GM21576 (cell line): ENCODE measurements at regions not wholly inside any gene's neighbourhood (a gene's known extent, or its start where the extent isn't known, plus 50 kb on each side); places are given as distances from the start of the nearest gene placed in this dataset.

Source experiments
- ATAC-seq: cut with Tn5 transposase; IDR thresholded peaks from one replicate; pipeline ENCODE4 v1.9.1; 2021; ENCODE audit warnings: mild to moderate bottlenecking, moderate library complexity; ENCODE audit not compliant: unreplicated experiment

DNA sequence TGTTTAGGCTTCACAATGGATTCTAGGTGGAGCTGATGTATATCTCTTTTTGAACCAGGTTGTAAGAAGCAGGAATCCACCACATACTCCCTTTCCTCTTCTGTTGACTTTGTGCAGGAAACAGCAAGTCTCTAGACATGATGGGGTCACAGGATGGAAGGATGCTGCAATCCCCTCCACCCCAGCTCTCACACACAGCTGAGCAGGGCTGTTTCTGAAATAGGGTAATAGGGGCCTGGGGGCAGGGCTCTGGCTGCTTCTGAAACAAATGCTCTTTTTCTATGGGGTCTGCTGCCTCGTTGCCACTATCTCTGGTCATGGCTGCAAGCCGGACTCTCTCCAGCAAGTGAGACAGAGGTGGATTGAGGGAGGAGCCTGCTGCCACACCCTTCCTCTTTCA lies 148.9 kb downstream of the SOX11 start:
- no peak for ATAC-seq

DNA sequence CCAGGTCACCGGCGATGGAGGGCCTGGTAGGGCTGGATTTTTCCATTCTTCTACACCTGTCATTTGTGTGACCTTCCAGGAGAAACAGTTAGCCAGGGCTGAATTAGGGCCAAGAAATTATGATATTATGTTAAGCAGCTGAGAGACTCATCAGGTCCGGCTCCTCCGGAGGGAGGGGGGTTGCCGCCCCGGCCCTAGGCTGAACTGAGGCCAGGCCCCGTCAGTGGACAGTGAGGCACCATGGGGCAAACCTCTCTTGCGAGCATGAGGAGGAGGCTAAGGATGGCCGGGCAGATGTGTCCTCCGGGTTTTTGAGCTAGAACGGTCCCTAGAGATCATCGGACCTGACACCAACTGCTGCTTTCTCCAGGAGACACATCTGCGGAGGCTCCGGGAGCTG lies 150.1 kb downstream of the SOX11 start:
- no peak for ATAC-seq

DNA sequence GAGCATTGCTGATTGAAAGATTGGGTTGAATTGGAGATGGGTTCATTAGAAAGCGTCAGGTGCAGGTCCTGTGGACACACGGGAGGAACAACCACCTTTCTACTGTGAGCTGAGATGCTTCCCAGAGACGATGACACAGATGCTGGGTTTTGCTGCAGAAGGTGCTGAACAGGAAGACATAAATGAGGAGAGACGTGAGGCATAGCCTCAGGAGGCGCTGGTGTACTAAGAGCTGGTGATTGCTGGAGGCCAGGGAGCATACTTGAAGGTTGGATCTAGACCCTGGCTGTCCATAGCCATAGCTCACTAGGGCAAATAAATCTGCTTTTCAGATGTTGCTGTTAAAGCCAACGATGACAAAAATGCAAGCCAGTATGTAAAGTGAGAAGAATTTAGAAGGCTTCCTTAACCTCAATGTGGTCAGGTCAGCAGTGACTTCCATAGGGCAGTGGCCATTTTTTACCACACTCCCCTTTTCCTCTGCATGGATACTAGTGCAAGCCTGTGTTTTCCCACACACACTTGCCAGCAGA lies 153.7 kb downstream of the SOX11 start:
- ATAC-seq: no peak

DNA sequence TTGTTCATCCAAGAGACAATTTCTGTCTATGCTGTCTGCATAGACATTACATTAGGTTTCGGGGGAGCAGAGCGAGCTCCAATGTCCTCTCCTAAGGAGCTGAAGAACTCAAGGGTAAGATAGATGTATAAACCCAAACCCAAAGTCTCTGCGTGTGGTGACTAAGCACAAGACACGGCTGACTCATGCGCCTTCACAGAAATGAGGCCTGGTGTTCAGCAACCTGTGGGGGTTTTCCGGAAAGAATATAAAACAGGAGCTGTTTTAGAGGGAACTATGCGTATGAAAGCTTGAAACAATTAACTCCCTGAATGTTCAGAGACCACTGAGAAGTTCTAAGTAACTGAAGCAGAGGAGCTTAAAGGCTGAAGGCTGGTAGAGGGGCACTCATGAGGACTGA lies 154.7 kb downstream of the SOX11 start:
- ATAC-seq: no peak

DNA sequence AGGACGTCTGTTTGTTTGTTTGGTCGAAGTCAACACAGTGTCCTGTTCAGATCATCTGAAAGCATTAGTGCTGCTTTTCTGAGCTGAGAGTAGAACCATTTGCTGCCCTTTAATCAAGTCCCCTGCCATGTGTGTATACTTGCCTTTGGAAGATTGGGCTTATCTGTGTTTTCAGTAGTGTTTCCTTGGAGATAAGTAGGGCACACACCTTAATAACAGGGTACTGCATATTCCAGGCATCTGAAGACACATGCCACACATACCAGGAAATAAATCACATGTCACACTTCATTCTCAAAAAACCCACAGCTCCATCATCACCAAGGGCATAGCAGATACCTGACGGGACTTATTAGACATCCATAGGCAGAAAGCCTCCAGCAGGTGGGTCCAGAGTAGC lies 157.4 kb downstream of the SOX11 start:
- ATAC-seq: no peak

DNA sequence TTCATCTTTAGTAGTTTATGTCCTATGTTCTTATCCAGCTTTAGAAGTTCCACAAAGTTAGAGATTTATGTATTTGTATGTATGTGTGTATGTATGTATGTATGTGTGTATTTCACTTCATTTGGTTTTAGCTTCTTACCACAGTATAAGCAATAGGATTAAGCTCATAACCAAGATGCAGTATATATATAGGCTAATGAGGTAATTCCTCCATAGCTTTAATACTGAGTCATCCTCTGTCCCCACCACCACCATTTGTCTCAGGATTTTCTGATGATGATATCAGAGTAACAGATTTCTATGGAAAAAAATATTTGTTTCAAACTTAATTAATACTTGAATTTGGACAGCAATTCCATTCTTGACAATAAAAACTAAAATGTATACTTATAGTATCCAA lies 159.2 kb downstream of the SOX11 start:
- no peak for ATAC-seq

DNA sequence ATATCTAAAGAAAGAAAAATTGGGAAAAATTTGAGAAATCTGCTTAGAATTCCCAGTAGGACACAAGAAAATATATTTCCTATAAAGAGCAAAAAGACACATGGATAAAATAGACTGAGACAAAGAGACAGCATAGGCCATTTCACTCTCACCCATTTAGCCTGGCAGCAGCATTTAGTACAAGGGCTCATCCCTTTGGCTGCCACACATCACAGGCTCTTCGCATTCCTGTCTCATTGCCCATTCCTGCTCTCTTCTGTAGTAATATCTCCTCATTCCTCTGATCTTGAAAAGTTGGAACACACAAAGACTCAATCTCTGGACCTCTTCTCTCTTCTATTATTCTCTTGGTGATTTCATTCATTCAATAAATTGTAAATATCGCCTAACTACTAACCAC lies 162.6 kb downstream of the SOX11 start:
- ATAC-seq: no peak

DNA sequence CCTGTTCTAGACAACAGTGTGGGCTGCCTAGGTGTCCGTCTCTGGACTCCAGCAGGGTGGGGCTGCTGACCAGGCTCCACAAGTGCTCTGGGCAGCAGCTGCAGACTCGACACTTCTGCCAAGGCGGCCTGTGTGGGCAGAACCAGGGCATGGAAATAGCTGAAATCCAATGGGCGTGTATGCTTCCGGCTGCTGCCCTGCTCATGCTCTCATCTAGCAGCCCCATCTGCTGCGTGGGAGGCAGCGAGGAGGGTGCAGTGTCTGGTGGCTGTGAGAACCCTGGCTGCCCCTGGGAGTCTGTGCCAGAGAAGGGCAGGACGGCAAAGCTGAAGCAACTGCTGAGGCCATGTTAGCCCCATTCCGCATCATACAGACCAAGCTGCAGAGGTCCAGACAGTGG lies 174.9 kb downstream of the SOX11 start:
- ATAC-seq: no peak

DNA sequence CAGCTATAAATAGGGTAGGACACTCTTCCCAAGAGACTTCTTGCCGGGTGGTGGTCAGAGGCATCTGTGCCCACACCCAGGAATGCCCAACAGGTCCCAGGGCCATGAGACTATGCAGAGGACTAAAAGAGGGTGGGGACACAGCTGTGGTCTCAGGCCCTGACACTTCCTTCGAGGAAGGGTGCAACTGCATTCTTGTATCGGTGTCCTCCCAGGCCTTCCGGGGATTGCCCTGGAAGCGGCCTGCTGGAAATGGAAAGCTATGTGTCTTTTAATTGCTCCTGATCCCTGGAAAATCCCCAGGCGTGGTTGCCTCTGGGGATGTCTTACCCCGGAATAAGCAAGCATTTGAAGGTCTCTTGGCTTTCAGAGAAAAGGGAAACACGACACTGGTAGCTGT lies 176.7 kb downstream of the SOX11 start:
- no peak for ATAC-seq

DNA sequence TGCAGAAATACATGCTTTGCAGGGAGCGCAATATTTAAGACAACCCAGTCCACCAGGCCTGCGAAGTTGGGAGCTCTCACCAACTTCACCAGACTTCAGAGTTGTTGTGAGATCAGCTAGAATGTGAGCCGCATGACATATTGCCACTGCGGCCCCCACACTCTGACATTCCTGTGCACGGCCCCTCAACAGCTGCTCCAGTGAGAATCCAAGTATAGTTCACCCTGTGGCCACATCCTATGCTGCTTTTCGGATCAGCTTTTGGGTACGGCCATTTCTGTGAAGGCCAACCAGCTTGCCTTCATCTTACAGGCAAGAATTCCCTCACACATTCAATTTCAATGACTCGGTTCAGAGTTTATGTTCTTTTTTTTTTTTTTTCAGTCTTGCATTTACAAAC lies 177.8 kb downstream of the SOX11 start:
- ATAC-seq: no peak

DNA sequence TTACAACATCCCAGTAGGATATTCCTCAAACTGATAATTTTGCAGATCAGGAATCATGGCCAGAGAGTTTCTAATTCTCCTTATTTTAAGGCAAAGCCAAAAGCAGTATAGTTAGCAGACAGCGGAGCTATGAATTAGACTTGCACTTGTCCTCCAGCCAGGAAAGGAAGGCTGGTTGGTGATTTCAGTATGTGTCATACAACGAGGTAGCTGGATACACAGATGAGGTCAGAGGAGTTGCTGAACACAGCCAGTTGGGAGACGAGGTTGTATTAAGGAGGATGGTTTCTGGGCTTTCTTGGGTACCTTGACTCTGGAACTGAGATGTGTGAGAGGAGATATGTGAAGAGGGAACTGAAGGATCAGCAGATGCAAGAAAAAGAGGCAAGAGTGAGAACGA lies 185.2 kb downstream of the SOX11 start:
- no peak for ATAC-seq

DNA sequence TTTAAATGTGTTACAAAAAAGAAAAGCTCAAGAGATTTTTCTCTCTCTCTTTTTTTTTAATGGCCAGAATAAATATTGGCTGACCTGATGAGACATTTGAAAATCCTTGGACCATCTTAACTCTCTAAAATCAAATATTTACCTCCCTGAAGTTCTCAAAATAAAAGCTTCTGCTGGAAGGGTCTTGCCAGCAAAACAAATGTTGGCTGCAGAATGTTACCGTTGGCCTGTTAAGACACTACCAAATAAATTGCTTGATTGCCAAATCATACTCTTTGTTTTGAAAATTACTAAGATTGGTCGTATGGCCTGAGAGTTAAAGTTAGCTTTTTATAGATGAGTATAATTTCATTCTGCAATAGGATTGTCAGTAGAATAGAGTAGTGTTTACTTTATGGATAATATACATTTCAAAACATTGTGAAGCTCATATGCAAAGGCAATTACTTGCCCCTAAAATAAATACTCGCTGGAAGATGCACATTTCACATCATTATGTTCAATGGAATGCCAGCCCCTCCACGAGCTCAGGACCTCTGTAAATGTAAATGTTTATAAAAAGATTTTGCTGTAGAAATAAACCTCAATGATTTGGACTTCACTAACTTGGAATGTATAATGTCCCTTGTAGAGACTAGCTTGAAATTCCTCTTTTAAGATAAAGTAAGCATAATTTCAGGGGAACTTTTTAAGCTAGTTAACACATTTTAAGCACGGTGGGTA lies 193.4 kb downstream of the SOX11 start:
- ATAC-seq: no peak

DNA sequence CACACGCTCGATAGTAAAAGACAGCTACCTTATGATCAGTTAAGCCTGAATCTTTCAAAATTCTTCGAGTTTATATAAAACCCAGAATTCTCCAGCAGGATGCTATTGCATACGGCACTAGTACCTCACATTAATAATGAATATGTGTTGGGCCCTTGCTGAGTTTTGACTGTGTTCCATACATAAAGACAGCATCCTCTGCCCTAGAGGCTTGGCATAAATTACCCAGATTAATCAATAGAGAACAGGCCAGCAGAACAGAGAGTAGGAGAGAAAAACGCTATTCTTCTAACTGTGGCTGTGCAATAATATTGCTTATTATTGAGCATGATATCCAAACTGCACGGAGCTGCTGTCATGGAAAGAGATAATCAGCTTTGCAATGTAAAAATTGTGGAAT lies 194.3 kb downstream of the SOX11 start:
- ATAC-seq: no peak

DNA sequence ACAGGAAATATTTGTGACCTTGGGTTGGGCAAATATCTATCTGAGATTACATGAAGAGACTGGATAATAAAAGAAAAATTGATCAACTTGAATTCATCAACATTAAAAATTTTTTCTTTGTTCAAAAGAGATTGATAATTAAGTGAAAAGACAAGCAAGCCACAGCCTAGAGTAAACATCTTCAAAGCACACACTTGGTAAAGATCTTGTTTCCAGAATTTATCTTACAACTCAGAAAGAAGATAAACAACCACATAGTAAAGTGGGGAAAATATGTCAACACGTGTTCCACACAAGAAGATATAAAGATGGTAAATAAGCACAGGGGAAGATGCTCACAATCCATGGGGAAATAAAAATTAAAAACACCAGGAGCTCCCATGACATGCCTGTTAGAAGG lies 195.9 kb downstream of the SOX11 start:
- no peak for ATAC-seq

DNA sequence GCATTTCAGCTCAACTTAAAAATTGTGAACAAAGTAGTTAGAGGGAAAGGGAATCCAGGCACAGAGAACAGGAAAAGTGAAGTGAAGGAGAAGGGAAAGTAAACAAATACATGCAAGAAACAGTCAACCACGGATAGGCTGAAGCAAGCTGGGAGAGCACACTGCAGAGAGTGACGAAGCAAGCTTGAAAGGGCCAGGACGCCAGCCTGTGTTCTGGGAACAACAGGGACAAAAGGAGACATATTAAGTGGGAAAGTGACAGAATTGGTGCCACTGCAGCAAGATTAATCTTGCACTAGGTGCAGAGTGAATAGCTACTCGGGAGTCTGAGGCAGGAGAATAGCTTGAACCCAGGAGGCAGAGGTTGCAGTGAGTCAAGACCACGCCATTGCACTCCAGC lies 197.3 kb downstream of the SOX11 start:
- no peak for ATAC-seq

DNA sequence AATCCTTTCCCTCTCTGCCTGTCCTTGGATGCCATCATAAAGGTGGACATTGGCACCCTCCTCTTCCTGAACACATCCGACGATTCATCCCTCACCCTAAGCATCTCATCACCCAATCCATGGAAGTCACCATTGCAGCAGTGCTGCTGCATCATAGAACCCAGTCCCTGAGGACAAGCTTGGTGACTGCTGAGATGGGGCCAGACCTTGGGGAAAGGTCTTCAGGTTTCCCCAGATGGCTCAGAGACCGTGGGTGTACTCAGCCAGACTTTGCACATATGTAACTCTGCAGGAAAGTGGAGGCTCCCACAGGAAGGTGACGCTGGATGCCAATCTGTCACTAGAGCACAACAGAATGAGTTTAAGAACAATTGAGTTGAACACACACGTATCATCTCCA lies 202.2 kb downstream of the SOX11 start:
- no peak for ATAC-seq

DNA sequence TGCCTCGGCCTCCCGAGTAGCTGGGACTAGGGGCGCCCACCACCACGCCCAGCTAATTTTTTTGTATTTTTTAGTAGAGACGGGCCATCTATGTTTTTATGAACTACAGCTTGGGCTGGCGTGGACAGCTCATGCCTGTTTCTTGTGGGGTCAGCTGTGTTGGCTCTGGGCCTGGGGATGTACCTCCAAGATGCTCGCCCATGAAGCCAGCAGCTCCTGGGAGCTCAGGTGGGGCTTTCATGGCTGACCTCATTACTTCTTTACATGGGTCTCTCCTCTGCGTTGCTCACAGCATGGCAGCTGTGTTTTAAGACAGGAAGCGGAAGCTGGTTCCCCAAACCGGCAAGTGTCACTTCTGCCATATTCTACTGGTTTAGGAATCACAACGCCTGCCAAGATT lies 203.1 kb downstream of the SOX11 start:
- ATAC-seq: no peak

DNA sequence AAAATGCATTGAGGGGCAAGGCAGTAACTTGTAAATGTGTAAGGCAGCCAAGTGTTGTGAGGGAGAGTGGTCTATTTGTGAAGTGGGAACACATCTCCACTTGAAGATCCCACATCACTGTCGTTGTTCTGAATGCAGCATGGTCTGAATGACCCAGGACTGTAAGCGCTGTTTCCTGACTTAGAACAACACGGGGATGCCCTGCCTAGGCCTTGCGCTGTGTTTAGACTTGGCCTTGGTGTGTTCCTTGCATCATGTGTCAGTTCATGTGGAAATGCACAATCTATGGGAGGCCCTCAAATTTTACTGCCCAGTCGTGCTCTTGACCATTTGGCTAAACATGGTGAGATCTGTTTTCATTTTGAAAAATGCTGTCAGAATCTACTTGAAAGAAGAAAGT lies 205.1 kb downstream of the SOX11 start:
- ATAC-seq: no peak

DNA sequence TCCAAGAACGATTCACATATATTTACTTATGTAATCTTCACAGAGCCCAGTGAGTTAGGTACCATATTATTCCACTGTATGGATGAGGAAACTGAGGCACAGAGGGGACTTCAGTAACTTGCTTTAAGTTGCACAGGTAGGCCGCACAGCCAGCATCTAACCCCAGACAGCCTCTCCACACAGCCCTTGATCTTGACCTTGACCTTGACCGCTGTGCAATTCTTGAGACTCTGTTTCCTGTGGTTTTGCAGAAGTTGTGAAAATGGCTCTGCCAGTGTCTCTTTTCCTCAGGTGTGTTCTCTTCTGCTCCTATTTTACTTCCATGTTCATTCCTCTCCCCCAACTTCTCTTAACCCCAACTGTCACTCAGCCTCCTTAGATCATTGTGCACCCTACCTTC lies 206.5 kb downstream of the SOX11 start:
- ATAC-seq: no peak

DNA sequence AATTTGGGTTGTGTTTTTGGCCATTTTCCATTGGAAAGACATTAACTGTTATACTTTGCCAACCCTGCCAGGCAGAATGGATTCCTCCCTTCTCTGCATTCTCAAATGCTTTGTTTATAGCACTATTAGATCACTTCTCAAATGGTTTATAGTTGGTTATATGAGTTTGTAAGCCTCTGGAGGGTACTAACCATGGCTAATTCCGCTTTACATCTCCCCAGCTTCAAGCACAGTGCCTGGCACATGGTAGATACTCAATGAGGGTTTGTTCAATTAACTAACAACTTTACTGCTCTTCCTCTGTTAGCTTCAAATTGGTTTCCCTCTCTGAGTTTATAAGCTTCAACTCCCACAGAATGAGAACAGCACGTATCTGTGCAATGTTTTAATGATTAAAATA lies 213.5 kb downstream of the SOX11 start:
- ATAC-seq: no peak

DNA sequence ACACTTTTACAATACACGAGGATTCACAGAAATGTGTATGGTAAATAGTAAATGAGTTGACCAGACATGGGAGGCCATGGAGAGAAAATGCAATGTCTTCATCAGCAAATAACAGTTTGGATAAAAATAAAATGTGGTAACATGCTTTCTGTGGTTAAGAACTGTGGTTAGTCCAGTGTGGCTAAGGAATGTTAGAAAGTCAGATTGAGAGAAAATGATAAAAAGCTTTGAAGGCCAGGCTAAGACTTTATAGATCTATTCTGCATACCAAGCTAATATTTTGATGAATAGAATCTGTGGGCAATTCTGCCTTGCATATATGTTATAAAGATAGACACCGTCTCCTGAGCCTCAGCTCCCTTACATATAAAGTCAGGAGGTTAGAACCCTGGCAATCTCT lies 215.9 kb downstream of the SOX11 start:
- no peak for ATAC-seq

DNA sequence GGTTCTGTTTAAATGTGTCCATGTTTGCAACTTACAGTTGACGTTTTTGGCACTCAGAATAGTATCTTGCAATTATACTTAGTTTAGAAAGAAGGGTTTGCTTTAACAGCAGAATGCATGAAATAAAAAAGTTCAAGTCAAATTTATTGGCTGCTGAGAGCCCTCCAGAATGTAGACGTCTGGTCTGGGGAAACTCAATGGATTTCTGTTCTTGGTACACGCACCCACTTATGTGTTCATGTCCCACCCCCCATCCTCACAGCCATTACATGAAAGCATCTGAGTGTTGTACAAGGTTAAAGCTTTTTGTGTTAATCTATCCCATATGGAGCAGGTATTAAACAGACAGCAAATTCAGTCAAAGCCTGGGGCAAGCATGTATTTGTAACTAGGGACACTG lies 219.5 kb downstream of the SOX11 start:
- ATAC-seq: no peak

DNA sequence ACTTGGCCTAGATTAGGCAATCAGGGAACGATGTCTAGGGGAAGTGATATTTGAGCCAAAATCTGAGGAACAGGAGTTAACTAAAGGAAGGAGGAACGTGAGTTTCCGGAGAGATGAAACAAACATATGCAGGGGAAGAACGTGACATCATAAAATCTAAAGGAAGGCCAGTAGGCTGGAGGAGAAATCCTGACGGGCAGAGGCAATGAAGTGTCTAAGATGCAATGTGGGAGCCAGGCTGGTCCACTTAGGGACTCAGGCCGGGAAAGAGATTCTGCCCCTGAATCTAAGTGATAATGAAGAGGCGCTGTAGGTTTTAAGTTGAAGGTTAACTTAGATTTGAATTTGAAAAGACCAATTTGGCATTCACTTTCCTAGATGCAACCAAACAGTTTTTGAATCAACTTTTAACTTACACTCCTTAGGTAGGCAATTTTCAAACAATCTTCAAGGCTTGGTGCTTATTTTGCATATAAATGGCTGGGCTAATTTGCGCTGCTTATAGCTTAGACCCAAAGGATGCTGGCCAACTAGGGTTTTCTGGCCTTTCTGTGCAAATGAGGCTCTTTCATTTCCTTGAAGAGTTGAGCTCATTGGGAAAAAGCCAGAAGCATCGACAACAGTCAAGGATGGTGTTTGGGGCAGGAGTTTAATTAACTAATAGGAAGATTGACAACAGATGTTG lies 221.7 kb downstream of the SOX11 start:
- no peak for ATAC-seq
